Lung (tissue), 11 donors: ENCODE measurements at regions not wholly inside any gene's neighbourhood (a gene's known extent, or its start where the extent isn't known, plus 50 kb on each side); places are given as distances from the start of the nearest gene placed in this dataset.

Experiments
- ATAC-seq: fragments of 200-7000 bp; cut with Tn5 transposase; one replicate; pipeline ENCODE4 v1.9.1; 2020; ENCODE audit warnings: moderate number of reproducible peaks; ENCODE audit not compliant: insufficient read depth, low FRiP score
- DNase-seq, 3 donors: peaks; one replicate each; pipeline ENCODE4 v3.0.0-alpha.2; 2013 to 2017
- H3K27ac ChIP-seq, 2 donors: one replicate each; pipeline ENCODE4 v1.5.1; 2013; ENCODE audit warnings: mild to moderate bottlenecking in 2 of 2, moderate library complexity in 2 of 2, control low read depth in 1 of 2, inconsistent platforms in 1 of 2, low read depth in 1 of 2, low read length in 1 of 2
- H3K27me3 ChIP-seq, 3 donors: one replicate each; pipeline ENCODE4 v1.5.1; 2013; ENCODE audit warnings: low read length in 2 of 3; ENCODE audit not compliant: control insufficient read depth in 3 of 3, insufficient read depth in 3 of 3
- H3K36me3 ChIP-seq, 4 donors: one replicate each; pipeline ENCODE4 v1.5.1; 2013; ENCODE audit warnings: low read length in 4 of 4, mild to moderate bottlenecking in 1 of 4, moderate library complexity in 1 of 4; ENCODE audit not compliant: control insufficient read depth in 4 of 4, insufficient read depth in 4 of 4
- H3K4me1 ChIP-seq, 5 donors: one replicate each; pipeline ENCODE4 v1.5.1; 2013; ENCODE audit warnings: low read length in 5 of 5, mild to moderate bottlenecking in 2 of 5, moderate library complexity in 1 of 5; ENCODE audit not compliant: control insufficient read depth in 5 of 5, insufficient read depth in 5 of 5
- H3K4me3 ChIP-seq: one replicate; pipeline ENCODE4 v1.5.1; 2013; ENCODE audit warnings: mild to moderate bottlenecking, control low read depth, moderate library complexity
- H3K9ac ChIP-seq, 2 donors: one replicate each; pipeline ENCODE4 v1.5.1; 2013; ENCODE audit warnings: low read length in 2 of 2, control low read depth in 1 of 2; ENCODE audit not compliant: insufficient read depth in 1 of 2
- H3K9me3 ChIP-seq, 4 donors: one replicate each; pipeline ENCODE4 v1.5.1; 2013; ENCODE audit warnings: low read length in 3 of 4, mild to moderate bottlenecking in 1 of 4, moderate library complexity in 1 of 4; ENCODE audit not compliant: control insufficient read depth in 4 of 4, insufficient read depth in 3 of 4
- WGBS, 2 donors: extraction: QIAGEN DNeasy Blood & Tissue Kit; methylation state at CpG; one replicate each; pipeline ENCODE4 v1.1.7; 2013; 5-methylcytosine and 5-hydroxymethylcytosine counted together
- TF ChIP-seq, protein P1 (sequence below): IDR thresholded peaks from 2 replicates; pipeline ENCODE4 v1.5.1; 2012; ENCODE audit warnings: mild to moderate bottlenecking; ENCODE audit errors: control extremely low read depth, extremely low read depth
- donor health status: control.
- donor health status: control.
- donor health status: Bipolar disorder and iron deficiency.
- donor health status: healthy.
- donor health status: DM: yes; HTN: yes; CAD: no.

DNA sequence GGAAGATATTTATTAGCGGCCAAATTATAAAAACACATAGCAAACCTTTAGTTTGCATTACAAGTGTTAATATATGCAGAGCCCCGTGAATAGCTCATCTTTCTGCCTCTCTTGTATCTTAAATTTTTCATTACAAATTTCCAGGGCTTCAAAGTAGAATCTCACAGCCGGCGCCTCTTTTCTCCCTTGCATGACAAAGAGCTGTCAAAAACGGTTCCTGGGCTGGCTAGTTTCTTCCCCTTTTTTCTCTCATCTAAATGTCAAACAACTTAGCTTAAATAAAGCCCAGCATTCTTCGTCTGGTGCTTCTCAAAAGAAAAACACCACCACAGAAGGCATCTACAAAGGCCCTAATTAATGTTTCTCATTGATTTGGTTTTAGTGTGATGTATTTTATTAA is 253.0 kb downstream of the INSC start:
- Histone ChIP-seq H3K4me1 (no peaks in the 10 kb centered on the region), H3K4me3 (no peak overlapping the region), H3K9me3 (peaks cover 0 to 1% (median 0%) of the 10 kb centered on the region in 4 donors), H3K36me3 (no peaks in the 10 kb centered on the region), H3K27me3 (peaks cover 0 to 7% (median 0%) of the 10 kb centered on the region in 3 donors), H3K9ac (no peak overlapping the region), H3K27ac (no peak overlapping the region)
- no peak for ATAC-seq
- TF ChIP-seq, protein P1, sequence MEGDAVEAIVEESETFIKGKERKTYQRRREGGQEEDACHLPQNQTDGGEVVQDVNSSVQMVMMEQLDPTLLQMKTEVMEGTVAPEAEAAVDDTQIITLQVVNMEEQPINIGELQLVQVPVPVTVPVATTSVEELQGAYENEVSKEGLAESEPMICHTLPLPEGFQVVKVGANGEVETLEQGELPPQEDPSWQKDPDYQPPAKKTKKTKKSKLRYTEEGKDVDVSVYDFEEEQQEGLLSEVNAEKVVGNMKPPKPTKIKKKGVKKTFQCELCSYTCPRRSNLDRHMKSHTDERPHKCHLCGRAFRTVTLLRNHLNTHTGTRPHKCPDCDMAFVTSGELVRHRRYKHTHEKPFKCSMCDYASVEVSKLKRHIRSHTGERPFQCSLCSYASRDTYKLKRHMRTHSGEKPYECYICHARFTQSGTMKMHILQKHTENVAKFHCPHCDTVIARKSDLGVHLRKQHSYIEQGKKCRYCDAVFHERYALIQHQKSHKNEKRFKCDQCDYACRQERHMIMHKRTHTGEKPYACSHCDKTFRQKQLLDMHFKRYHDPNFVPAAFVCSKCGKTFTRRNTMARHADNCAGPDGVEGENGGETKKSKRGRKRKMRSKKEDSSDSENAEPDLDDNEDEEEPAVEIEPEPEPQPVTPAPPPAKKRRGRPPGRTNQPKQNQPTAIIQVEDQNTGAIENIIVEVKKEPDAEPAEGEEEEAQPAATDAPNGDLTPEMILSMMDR, result no peak
- no peak for DNase-seq
- WGBS, 2 donors, result 30 to 37% methylated on average over 6 of the region's 6 CpGs

- DNase-seq, result no peak
- no peak for ATAC-seq
- Histone ChIP-seq H3K4me1 (no peaks in the 10 kb centered on the region), H3K4me3 (no peak overlapping the region), H3K9me3 (peaks cover 0 to 1% (median 0%) of the 10 kb centered on the region in 4 donors), H3K27ac (no peak overlapping the region), H3K9ac (no peak overlapping the region), H3K36me3 (no peaks in the 10 kb centered on the region), H3K27me3 (peaks cover 0 to 7% (median 0%) of the 10 kb centered on the region in 3 donors)
- TF ChIP-seq, protein P1, result no peak
- WGBS, 2 donors, result 90 to 91% methylated on average over 5 of the region's 5 CpGs
These were observed 255.9 kb downstream of the INSC start for GRCh38 chr11:15370495-15371147.

DNA sequence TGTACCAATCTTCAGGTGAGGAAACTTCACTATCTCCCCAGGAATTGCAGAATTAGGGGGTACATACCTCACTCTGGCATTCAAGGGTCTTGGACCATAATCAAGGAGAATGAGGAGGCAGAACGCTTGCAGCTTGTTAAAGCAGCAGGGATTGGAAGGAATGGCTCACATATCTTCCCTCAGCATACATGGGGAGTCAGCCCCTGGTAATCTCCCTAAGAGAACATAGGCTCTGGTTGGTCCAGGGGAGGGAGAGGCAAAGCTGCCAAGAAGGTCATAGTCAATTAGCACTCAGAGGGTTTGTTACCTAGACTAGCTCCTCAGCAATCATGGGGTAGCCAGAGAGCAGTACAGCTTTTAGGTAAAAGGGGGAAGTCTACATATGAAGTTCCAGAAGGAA is 256.8 kb downstream of the INSC start:
- Histone ChIP-seq H3K36me3 (no peaks in the 10 kb centered on the region), H3K4me1 (no peaks in the 10 kb centered on the region), H3K9ac (no peak overlapping the region), H3K4me3 (no peak overlapping the region), H3K9me3 (peaks cover 0 to 1% (median 0%) of the 10 kb centered on the region in 4 donors), H3K27me3 (peaks cover 0 to 7% (median 0%) of the 10 kb centered on the region in 3 donors), H3K27ac (no peak overlapping the region)
- TF ChIP-seq, protein P1, result no peak
- 75 to 94% methylated on average over 1 of the region's 1 CpG for WGBS, 2 donors
- ATAC-seq (no peak), DNase-seq (no peak)

DNA sequence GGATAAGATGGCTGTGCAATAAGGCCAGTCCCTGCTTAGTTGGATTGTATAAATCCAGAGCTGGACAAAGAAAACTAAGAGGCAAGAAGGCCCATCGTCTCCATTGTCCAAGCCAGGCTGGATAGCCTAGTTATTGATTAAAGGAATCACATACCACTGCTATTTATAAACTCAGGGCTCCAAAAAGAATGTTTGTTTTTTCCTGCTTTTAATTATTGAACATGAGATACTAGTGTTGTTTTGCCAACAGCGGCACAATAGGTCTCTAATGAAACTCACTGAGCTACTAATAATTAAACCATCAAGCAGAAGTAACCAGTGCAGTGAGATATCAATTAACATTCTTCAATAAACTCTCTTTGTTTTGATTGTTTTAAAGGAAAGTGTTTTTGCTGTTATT is 259.7 kb downstream of the INSC start:
- Histone ChIP-seq H3K4me1 (no peaks in the 10 kb centered on the region), H3K4me3 (no peak overlapping the region), H3K36me3 (no peaks in the 10 kb centered on the region), H3K9ac (no peak overlapping the region), H3K27me3 (no peaks in the 10 kb centered on the region), H3K27ac (no peak overlapping the region), H3K9me3 (peaks cover 0 to 14% (median 0%) of the 10 kb centered on the region in 4 donors)
- ATAC-seq (no peak), DNase-seq (no peak)
- 76 to 86% methylated on average over 2 of the region's 2 CpGs for WGBS, 2 donors
- TF ChIP-seq, protein P1, result no peak
